DMS53 (cell line): ENCODE measurements at regions not wholly inside any gene's neighbourhood (a gene's known extent, or its start where the extent isn't known, plus 50 kb on each side); places are given as distances from the start of the nearest gene placed in this dataset.

ENCODE experiments used
- DNase-seq: peaks from one replicate; lab custom pipeline; 2025; lab: John Stamatoyannopoulos, UW

- peak; percentile 27 for DNase-seq
These were observed 303.9 kb downstream of the CASP12 start for GRCh38 chr11:104594228-104594958.

DNA sequence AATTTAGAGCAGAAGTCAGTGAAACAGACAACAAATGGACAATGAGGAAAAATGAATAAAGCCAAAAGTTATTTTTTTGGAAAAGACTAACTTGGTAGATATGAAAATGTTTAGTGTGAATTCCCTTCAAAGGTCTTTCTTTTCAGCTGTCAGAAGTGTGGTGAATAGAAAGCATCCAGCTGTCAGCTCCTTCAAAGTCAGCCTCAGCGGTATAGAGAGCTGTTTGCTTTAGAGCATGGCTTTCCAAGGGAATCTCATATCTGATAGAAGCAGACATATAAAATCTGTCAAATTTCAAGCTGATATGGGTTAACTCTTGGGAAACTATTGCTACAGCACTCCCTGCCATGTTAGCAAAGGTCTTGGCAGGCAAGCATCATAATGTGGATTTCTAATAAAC lies 309.3 kb downstream of the CASP12 start:
- DNase-seq, result peak; percentile 12

DNA sequence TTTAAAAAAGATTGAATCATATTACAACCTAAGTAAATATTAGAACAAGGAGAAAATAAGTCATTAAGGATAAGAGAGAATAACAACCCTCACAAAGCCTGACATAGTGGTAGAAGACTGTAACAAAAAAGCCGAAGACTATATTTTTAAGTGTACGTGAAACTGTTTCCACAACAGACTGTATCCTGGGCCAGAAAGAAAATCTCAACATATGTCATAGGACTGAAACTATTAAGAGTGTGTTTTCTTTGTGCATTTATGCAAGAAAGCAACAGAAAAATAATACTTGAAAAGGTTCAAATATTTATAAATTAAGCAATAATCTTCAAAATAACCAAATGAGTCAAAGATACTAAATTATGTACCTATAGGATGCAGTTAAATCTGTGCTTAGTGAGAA lies 309.8 kb downstream of the CASP12 start:
- DNase-seq, result no peak

DNA sequence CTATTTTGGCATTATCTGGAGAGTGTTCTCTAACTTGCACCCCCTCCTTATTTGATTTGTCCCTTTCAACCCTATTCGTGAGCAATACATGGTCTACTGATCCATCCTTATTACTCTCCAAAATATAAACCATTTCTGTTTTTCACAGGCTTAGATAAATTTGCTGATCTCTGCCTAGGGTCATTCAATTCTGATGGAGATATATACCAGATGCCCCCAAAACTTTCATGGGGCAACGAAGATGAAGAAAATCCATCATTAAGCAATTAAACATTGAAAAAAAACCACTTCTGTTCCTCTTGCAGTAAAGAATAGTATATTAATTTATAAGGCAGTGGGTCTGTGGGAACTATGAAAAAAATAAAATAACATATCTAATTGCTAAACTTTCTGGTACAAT lies 313.4 kb downstream of the CASP12 start:
- no peak for DNase-seq

GRCh38 chr11:104583857-104584256 lies 314.4 kb downstream of the CASP12 start:
- DNase-seq, result no peak

DNA sequence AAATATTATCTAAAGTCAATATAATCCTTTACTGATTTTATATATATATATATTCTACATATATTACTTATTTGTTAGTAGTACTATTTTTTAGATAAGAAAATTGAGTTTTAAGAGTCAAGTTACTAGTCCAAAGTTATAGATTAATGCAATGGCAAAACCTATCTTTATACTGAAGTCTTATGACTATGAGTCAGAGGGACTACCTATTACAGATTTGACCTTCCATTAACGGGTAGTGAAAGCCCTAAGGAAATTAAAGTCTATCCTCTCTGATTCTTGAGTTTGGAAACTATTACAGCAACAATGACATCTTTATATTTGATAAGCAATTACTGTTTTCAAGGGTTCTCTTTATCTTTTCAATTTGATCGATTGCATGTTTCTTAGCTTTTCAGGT lies 315.8 kb downstream of the CASP12 start:
- no peak for DNase-seq

DNA sequence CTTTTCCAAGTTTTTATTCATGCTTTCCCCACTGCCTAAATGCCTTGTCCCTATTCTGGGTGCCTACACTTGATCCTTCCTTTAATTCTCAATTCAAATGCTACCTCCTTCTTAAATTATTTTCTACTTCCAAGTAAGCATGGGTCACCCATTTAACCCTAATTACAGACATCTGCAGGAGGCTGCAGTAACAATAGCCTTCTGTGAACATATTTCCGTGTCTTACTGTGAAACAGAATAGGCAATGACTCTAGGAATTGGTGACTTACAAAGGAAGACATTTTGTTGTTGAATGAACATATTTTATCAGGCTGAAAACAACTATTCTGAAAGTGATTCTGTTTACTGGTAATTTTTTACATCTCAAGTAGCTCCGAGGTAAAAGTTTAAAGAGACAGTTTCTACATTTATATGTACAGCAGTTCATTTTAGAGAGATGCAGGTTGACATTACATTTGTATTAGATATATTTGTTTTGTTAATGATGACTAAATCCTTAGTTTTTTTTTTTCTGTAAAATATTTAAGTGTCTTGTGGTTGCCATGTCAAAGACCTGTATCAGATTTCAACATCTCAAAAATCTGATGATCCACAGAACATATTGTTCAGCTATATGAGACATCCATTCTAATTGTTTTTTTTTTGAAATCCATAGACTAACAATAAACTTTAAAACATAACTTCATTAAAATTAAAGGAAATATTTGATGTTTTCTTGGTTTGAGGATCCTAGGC lies 316.8 kb downstream of the CASP12 start:
- peak; percentile 17 for DNase-seq

DNA sequence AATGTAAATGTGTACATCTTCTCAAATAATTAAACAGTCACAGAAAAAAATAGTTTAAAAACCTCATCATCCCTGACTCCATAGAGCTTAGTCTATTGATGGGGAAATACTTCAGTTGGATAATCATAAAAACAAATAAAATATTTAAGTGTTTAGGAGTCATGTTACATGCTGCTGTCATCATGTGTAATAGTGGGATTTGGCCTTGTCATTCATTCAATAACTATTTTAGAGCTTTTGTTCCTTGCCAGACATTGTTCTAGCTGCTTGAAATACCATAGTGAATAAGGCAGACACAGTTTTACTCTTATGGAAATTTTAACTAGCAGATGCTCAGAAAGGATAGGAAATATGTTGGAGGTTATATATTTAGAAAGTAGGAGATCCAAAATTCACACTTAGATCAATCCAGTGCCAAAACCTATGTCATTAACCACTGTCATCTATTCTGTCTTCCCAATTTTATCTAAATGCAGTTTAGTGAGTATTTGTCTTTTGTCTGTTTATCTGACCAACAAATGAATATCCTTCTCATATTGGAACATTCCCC lies 324.7 kb downstream of the CASP12 start:
- peak; percentile 49 for DNase-seq

DNA sequence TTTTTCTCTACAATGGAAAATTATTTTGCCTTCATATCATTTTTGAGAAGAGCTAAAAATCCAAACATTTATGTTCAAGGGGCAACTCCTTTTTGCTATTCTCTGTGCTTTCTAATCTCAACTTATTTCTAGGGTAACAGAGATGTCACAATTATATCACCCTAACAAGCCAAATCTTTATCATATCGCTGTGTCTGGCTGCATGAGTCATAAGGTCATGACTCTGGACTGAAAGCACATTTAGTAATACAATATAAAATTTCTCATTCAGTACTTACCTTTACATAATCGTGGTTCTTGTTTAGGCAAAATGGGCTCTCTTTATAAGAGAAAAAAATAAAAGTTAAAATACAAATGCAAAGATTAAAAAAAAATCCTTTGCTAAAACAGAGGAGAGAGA lies 326.0 kb downstream of the CASP12 start:
- DNase-seq, result no peak

DNA sequence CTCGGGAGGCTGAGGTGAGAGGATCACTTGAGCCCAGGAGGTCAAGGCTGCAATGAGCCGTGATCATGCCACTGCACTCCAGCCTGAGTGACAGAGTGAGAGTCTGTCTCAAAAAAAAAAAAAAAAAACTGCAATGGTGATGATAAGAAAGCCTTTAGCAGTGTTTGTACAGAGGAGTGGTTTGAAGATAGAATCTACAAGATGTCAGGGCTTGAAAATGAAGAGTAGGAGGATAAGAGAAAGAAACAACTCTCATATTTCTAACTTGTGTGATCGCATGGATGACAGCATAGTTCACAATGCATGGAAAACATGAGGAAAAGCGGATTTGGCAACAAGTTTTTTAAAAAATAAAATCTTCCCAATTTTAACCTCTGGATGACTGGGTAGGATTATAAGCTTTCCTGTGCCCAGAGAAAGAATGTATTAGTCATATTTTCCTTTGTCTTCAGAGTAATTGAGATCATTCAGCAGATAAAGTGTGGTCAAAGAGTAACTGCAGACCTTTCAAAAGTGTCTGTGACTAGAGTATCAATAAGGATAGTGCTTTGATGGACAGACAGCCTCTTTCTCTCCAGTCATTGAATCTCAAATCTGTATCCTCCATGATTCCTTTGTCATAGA lies 328.1 kb downstream of the CASP12 start:
- DNase-seq, result no peak

GRCh38 chr11:104565583-104565961 lies 332.7 kb downstream of the CASP12 start:
- peak; percentile 25 for DNase-seq

DNA sequence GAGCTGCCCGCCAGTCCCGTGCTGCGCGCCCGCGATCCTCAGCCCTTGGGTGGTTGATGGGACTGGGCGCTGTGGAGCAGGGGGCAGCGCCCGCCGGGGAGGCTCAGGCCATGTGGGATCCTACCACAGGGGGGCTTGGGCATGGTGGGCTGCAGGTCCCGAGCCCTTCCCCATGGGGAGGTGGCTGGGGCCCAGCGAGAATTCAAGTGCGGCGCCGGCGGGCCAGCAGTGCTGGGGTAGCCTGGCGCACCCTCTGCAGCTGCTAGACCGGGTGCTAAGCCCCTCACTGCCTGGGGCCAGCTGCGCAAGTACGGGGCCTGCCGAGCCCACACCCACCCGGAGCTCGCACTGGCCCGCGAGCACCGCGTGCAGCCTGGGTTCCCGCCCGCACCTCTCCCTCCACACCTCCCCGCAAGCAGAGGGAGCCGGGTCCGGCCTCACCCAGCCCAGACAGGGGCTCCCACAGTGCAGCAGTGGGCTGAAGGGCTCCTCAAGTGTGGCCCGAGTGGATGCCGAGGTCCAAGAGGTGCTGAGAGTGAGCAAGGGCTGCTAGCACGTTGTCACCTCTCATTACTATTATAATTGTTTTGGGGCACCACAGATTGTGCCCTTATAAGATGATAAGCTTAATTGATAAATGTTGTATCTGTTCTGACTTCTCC lies 333.2 kb downstream of the CASP12 start:
- no peak for DNase-seq

DNA sequence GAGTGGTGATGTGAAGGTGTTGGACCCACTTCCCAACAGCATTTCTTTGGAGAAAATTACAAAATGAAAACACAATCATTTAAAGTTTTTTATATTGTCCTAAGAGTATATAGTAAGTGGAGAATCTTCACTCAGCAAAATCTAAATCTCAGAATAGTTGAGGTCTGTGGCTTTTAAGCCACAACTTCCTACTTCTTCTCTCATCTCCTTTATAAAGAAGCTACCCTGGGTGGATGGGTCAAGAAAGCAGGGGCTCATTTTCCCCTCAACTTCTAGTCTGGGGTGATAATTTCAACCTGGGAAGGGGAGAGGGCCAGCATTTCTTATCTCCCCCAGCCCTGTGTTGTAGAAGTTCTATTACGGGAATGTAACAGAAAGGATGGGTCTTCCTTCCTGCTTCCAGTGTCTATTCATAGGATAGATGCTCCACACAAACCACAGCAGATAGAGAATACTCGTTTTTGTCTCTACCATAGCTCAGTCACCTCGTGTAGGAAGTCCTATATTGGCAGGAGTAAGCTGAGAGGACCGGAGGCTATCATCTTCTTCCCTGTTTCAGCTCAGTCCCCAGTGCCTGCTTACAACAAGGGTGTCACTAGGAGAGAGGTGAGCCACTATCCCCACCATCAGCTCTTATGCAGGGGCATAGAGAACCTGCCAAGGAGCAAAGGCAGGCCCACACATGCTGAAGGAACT lies 341.5 kb downstream of the CASP12 start:
- no peak for DNase-seq

GRCh38 chr11:104549019-104549418 lies 349.2 kb downstream of the CASP12 start:
- no peak for DNase-seq

- DNase-seq, result peak; percentile 70
These were observed 350.1 kb downstream of the CASP12 start for GRCh38 chr11:104547996-104548661.

- DNase-seq, result no peak
These were observed 351.8 kb downstream of the CASP12 start for GRCh38 chr11:104546501-104546900.

DNA sequence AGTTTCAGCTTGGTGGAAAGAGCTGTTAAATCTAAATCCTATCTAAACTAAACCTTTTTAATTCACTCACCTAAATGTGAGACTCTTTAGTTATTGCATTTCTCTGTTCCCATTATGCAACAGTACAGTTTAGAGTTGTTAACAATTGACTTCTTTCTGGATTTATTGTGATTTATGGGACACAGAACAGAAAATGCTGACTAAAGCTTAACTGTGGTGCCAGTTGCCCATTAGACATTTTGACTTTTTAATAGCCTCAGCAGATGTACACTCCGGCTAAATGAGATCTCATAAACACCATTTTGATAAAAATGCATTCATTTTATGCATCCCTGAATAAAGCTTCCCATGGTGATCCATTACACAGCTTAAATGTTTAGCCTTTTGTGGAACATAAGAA lies 356.6 kb downstream of the CASP12 start:
- no peak for DNase-seq

- DNase-seq, result no peak
These were observed 359.9 kb downstream of the CASP12 start for GRCh38 chr11:104538313-104538712.

GRCh38 chr11:104534278-104534677 lies 364.0 kb downstream of the CASP12 start:
- no peak for DNase-seq

DNA sequence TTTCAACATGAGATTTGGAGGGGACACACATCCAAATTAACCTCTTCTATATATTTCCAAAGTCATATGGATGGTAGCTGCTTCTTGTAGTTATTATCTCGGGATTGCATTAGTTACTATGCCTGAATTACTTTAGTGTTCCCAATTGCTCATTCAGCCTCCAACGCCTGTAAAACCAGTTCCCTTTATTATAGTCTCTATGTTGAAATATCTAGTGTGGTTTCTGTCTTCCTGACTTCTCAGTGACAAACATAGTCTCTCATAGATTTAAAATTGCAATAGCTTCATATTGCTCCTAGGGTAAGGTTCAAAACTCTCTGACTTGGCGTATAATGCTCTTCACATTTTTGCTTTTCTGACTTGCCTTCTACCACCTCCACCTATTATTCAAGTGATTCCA lies 366.4 kb downstream of the CASP12 start:
- DNase-seq, result no peak

- peak; percentile 53 for DNase-seq
These were observed 367.1 kb upstream of the PDGFD start for GRCh38 chr11:104531075-104531474.
